ENCODE measurements at regions not wholly inside any gene's neighbourhood (a gene's known extent, or its start where the extent isn't known, plus 50 kb on each side); places are given as distances from the start of the nearest gene placed in this dataset.
"Not testable (repeated sequence)": the region's sequence is repeated elsewhere in the genome, so short reads cannot be mapped to it uniquely, and the experiment has no call there.

DNA sequence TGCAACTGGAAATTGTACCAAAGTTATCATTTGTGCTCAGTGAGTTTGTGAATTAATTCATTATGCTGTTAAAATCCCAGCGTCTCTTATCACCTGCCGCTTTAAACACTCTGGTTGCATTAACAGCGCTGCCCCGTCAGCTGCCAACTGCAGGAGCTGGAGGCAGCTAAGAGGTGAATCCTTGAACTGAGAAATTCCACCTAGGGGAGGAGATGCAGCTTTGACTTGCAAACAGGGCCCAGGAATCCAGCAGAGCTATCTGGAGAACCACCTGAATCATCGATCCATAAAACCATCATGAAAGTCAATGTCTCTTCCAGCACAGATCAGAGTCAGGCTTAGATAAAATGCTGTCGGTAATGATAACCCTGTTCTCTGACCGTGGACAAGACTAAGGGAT, 140.7 kb upstream of the PTBP2 start:
- DNase-seq = no peak

DNA sequence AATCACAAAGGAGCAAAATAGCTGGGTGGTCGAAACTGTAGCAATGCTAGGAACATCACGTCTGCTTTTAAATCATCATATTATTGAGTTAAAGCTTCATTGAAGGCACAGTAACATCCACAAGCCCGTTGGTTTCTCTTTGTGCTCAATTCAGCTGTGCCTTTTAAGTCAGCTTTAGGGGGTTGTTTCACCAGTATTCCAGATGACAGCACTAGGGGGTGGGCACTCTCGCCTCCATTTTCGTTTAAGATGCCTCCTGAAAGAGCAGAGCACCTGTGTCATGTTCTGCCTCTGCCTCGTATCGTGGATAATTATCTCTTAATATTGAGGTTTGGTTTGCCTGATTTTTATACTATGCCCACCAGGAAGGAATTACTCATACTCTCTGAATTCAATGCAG, 139.8 kb upstream of the PTBP2 start:
- DNase-seq = no peak

DNA sequence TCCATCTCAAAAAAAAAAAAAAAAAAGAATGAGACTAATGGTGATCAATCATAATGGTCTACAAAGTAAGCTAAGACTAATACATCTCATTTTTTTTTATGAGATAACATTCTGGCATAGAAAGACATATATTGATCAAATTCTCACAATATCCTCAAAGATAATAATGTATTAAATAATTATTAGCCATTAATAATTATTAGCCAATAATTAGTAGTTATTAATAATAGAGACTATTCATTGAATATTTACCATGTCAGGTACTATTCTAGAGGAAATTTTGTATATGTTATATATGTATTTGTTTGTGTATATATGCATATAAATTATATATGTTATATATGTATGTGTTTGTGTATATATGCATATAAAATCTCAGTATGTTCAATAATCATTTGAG, 137.7 kb upstream of the PTBP2 start:
- no peak for DNase-seq

DNA sequence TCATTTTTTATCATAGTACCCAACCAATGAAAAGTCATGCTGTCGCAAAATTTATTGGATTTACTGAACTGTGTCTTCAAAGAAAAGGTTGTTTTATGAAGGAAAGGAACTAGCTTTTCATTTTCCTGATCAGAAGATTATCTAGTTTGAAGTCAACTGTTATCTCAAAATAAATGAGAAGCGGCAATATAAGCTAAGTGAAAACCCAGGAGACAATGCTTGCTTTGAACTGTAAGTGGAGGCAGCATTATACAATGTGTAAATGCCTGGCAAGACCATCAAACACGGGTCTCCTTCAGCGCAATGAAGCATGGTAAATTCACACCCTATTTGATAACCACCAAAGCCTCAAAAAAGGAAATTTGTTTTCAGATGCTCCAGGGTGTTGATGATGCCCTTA, 134.4 kb upstream of the PTBP2 start:
- no peak for DNase-seq

DNA sequence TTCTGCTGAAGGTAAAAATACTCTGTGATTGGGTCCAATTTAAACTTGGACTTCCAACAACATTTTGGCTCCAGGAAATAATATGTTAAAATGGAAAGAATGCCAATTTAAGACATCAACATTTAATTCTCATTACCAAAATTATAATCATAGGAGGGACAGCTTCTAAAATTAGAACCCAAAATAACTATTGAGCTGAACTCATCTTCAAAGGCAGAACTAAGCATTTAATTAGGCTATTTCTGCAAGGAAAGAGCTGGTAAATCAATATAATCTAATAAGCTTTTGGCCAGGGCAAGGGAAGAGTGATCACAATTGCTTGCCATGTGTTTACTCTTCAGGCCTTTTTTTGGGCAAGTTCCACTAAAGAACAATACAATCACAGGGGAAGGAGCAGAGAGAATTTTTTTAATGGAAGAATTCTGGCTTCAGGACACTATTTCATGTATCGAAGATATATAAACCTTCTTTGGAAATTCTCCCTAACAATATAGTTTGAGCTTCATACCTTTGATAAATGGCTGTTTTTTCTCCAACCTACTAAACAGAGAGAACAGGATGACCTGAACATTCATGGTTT, 133.1 kb upstream of the PTBP2 start:
- no peak for DNase-seq

DNA sequence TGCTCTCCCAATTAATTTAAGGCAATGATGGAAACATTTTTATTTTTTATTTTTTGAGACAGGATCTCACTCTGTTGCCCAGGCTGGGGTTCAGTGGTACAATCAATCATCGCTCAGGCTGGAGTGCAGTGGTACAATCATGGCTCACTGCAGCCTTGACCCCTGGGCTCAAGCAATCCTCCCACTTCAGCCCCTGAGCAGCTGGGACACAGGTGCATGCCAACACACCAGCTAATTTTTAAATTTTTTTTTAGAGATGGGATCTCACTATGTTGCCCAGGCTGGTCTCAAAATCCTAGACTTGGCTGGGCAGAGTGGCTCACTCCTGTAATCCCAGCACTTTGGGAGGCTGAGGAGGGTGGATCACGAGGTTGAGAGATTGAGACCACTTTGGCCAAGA, 126.1 kb upstream of the PTBP2 start:
- not testable (repeated sequence) for DNase-seq

DNA sequence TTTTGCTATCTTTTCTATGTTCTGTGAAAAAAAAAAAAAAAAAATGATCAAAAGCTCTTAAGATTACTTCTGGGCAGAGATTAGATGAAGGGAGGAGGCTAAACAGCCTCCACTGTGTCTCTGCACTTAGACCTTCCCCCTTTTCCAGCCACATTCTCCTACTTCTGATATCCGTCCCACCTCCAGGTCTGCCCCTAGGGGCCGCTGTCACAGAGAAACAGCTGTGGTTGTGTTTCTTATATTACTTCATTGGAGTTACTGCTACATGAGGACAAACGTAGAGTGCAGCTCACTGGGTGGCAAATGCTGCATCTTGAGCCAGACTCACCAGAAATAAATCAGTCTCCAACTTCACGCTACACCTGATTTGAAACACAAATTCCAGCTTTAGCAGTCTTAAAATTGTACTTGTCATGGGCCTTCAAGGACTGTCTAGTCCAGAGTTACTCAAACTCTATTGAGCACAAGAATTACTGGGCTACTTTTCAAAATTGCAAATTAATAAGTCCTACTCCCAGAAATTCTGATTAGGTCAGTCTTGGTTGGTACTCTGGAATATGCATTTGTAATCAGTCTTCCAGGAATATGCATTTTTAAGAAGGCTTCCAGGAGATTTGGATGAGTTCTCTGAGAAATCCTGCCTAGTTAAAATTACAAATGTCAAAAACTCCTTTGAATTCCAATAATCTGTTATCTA, 125.2 kb upstream of the PTBP2 start:
- peak in 1 of 56 donors; percentile 0 for DNase-seq

DNA sequence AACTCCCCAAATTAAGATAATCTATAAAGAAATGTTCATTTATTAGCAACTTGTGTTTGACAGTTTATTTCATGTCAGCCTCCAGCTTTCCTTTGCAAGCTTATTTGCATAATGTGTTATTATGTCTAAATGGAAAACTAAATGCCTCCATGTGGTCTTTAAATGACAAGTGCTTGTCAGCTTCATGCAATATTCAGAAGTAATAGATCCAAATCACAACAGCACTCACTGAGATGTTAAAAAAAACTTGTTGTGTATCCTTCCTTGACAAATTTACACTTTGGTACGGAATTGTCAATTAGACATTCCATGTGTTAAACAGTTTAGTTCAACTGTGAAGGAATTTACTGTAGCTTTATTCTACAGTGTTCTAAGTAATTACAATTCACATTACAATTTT, 124.4 kb upstream of the PTBP2 start:
- no peak for DNase-seq

DNA sequence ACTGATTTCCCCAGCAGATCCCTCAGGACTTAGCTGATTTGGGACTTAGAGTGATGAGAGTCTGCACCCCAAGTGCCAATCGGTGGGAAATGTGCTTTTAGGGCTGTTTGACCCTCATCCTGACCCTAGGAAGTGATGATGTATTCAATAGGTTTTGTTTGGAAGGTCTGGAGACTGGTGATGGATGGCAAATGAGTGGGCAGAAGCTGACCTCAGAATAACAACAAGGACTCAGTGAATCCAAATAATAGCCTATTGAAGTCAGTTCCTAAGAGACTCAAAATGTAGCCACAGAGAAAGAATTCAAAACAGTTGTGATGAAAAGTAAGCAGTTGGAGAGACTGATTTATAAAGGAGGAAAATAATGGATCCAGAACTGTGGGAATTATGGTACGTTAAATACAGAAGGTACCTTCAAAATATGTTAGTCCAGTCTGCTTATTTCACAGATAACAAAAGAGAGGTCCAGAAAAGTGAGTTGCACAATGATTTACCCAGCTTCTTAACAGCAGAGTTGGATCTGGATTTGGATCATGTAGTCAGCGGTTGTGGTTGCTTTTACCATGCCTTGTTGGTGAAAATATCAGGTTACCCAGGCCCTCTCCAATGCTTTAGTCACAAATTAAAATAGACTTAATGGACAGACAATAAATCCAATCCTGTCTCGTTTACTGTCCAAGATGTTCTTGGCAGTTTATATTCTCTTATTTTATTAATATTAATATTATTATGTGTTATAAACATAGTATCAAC, 123.0 kb upstream of the PTBP2 start:
- DNase-seq = peak in 27 of 56 donors; percentile 1 to 68 (median 25)

DNA sequence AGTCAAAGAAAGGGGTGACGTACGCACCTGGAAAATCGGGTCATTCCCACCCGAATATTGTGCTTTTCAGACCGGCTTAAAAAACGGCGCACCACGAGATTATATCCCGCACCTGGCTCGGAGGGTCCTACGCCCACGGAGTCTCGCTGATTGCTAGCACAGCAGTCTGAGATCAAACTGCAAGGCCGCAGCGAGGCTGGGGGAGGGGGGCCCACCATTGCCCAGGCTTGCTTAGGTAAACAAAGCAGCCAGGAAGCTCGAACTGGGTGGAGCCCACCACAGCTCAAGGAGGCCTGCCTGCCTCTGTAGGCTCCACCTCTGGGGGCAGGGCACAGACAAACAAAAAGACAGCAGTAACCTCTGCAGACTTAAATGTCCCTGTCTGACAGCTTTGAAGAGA, 117.0 kb upstream of the PTBP2 start:
- not testable (repeated sequence) for DNase-seq

DNA sequence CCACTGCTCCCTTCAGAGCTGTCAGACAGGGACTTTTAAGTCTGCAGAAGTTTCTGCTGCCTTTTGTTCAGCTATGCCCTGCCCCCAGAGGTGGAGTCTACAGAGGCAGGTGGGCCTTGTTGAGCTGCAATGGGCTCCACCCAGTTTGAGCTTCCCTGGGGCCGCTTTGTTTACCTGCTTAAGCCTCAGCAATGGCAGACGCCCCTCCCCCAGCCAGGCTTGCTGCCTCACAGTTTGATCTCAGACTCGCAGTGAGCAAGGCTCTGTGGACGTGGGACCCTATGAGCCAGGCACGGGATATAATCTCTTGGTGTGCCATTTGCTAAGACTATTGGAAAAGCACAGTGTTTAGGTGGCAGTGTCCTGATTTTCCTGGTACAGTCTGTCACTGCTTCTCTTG, 104.2 kb upstream of the PTBP2 start:
- DNase-seq = not testable (repeated sequence)

DNA sequence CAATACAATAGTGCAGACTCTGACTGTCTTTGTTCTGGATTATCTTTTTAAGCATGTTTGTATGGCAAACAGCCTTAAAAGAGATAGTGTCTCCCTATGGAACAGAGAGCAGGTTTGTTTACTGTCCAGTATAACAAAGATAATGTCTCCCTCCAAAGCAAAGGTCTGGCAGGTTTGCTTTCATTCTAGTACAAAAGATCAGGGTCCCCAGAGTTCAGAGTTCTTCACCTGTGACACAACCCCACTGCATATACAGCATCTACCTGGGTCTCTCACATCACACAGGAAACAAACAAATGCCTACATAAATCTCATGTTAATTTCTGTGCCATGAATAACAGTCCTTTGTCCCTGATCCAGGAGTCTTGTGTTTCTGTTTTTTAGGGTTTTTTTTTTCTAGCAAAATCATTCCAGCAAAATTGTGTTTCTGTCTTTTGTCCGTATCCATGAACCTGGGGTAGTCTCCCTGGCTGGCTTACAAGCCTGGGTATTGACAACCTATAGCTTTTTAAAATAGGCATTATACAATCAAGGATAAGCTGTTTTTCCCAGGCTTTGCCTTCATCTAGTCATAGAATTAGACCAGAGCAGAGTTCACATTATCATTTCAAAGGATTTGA, 89.4 kb upstream of the PTBP2 start:
- no peak for DNase-seq

DNA sequence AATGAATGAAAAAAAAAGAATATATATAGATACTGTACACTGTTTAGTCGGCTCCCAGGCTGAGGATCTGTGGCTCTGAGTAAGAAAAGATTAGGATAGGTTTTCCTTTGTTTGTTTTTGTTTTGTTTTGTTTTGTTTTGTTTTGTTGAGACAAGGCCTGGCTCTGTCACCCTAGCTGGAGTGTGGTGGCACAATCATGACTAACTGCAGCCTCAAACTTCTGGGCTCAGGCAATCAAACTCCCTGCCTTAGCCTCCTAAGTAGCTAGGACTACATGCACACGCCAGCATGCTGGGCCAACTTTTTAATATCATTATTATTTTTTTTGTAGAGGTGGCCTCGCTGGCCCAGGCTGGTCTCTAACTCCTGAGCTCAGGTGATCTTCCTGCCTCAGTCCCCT, 87.9 kb upstream of the PTBP2 start:
- DNase-seq = no peak

DNA sequence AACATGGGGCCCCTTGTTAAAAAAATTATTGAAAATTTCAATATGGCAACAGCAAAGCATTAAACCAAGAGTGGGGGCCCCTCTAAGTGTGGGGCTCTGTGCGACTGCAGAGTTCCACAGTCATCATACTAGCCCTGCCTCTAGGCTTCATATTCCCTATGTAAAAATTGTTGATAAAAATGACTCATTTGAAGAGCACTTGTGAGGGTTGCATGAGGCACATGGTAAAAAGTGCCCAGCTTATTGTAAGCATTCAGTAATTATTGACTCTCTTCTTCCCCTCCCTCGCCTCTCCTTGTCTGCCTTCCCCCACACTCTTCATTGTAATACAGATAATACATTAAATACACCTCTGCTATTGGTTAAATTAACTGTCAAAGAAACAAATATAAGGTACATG, 86.7 kb upstream of the PTBP2 start:
- no peak for DNase-seq

DNA sequence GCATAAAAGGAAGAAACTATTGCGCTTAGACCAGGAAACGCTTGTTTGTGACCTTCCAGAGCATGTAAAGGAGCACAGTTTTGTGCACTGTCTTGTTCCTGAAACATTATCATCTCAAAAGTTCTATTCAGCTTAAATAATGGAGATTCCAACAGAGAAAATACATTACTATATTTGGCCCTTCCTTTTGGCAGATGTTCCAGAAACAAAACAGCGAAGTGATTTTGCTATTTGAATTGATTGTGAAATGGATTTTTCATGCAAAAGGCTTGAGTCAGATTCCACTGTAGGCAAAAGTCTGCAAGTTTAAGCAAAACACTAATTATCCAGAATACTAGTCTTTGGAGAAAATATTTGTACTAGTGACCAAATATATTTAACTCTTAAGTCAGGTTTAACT, 80.3 kb upstream of the PTBP2 start:
- DNase-seq = no peak

DNA sequence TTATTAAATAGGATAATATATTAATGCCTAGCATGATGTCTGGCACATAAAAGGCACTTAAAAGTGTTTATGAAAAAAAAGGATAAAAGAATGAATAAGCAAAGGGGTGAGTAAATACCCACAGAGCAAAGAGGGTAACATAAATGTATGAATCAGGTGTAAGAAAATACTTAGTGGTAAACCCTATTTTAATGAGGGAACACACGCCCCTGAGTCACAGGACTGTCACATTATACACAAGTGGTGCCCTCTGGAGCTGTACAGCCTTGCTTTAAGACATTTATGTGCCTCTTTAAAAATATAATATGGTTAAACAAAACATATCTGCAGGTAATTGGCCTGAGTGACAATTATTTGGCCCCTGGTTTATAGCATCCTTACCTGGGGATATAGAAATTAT, 78.1 kb upstream of the PTBP2 start:
- no peak for DNase-seq

DNA sequence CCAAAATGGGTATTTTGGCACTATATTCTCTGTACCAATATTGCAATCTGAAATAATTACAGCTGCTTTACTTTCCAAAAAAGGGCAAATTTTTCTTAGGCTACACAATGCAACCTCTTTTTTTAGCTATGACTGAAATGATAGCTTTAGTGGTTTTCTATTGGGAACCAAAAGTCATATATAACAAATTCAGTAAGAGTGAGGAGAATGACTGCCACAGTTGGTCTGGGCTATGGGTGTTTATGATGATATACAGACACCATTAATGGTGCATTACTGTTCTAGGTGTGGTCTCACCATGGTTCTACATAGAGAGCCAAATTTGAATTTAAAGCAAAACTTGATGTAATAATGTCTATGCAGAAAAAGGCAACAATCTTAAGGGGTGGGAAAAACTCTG, 72.3 kb upstream of the PTBP2 start:
- DNase-seq = no peak

DNA sequence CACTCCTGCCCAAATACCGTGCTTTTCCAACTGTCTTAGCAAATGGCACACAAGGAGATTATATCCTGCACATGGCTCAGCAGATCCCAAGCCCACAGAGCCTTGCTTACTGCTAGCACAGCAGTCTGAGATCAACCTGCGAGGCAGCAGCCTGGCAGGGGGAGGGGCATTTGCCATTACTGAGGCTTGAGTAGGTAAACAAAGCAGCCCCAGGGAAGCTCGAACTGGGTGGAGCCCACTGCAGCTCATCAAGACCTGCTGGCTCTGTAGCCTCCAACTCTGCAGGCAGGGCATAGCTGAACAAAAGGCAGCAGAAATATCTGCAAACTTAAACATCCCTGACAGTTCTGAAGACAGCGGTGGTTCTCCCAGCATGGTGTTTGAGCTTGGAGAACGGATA, 70.1 kb upstream of the PTBP2 start:
- DNase-seq = no peak

DNA sequence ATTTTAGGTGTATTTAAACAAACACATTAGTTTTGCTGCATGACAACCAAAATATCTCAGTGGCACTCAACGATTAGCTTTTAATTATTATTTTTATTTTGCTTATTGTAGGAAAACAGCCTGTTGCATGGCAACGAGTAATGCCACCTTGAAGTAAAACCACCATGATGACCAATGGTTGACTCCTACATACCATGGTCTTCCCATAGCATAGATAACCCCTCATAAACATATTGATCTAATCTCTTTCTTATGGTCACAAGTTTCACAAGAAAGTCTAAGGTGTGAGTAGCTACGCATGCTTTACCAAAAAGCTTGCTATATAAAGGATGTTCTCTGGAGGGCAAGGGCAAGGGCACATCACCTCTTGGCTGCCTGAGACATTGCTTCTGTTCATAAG, 61.5 kb upstream of the PTBP2 start:
- DNase-seq = no peak

DNA sequence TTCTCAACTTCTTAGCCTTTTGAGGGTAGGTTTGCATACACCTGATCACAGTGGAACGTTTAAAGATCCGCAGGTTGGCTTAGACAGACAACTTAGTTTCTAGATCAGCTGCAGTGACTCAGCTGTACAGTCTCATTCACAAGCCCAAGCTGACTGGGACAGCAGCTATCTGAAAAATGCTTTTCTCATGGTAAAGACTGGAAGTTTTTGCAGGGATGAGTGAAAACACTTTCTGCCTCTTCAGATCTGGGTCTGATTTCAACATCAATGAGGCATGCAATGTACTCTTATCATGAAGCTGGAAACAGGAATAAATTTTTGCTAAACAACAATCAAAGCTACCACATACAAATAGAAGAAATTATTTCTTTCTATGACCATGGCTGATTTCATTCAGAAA, 61.1 kb upstream of the PTBP2 start:
- no peak for DNase-seq
